ENCODE measurements at regions not wholly inside any gene's neighbourhood (a gene's known extent, or its start where the extent isn't known, plus 50 kb on each side); places are given as distances from the start of the nearest gene placed in this dataset.

- TF ChIP-seq, protein P1, sequence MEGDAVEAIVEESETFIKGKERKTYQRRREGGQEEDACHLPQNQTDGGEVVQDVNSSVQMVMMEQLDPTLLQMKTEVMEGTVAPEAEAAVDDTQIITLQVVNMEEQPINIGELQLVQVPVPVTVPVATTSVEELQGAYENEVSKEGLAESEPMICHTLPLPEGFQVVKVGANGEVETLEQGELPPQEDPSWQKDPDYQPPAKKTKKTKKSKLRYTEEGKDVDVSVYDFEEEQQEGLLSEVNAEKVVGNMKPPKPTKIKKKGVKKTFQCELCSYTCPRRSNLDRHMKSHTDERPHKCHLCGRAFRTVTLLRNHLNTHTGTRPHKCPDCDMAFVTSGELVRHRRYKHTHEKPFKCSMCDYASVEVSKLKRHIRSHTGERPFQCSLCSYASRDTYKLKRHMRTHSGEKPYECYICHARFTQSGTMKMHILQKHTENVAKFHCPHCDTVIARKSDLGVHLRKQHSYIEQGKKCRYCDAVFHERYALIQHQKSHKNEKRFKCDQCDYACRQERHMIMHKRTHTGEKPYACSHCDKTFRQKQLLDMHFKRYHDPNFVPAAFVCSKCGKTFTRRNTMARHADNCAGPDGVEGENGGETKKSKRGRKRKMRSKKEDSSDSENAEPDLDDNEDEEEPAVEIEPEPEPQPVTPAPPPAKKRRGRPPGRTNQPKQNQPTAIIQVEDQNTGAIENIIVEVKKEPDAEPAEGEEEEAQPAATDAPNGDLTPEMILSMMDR (conservative IDR thresholded peaks at IDR 0.05) = no peak
- Histone ChIP-seq H4K8ac (replicated peaks; ENCODE audit: insufficient read length, low read depth, low read length) (no peak overlapping the region), H3K4ac (ENCODE audit: low read depth, low read length) (no peak overlapping the region), H4K20me1 (ENCODE audit: control insufficient read depth, insufficient read depth, insufficient read length) (no peaks in the 10 kb centered on the region), H3K79me1 (ENCODE audit: insufficient read depth, low read depth, low read length, poor library complexity, severe bottlenecking) (no peaks in the 10 kb centered on the region), H3K79me2 (ENCODE audit: insufficient read depth, low read length) (no peaks in the 10 kb centered on the region), H2BK120ac (ENCODE audit: low read depth, low read length, poor library complexity, severe bottlenecking) (no peak overlapping the region), H3K23ac (ENCODE audit: insufficient read length, low read depth, low read length) (no peak overlapping the region), H2BK20ac (ENCODE audit: low read depth, low read length, poor library complexity, severe bottlenecking) (no peak overlapping the region), H3K4me1 (ENCODE audit: insufficient read depth, low read length) (peaks cover 3% of the 10 kb centered on the region; the same call in 1 of the 2 replicates), H3K14ac (ENCODE audit: insufficient read depth, low read length) (no peak overlapping the region), H3K9me3 (ENCODE audit: control insufficient read depth, low read depth, low read length) (no peaks in the 10 kb centered on the region), H2BK12ac (ENCODE audit: insufficient read length, low read depth, low read length) (no peak overlapping the region), H2AFZ (ENCODE audit: low read length) (no peak overlapping the region), H3K27ac (ENCODE audit: insufficient read length, low read depth, low read length) (no peak overlapping the region), H2AK5ac (ENCODE audit: insufficient read length, low read length) (no peak overlapping the region), H3K27me3 (ENCODE audit: insufficient read depth, low read length) (no peaks in the 10 kb centered on the region; the same call in 1 of the 2 replicates), H3K23me2 (ENCODE audit: insufficient read length, low read depth, low read length, poor library complexity, severe bottlenecking) (no peaks in the 10 kb centered on the region), H3K4me2 (ENCODE audit: insufficient read depth, insufficient read length, low read length) (no peak overlapping the region), H4K91ac (ENCODE audit: insufficient read length, low read depth, low read length) (no peak overlapping the region), H3K18ac (ENCODE audit: insufficient read length, low read depth, low read length) (no peak overlapping the region), H3K9ac (ENCODE audit: extremely low read depth, insufficient read length, low read length) (no peak overlapping the region), H2BK5ac (ENCODE audit: insufficient read length, low read length) (no peak overlapping the region), H4K5ac (ENCODE audit: insufficient read length, low read depth, low read length) (no peak overlapping the region), H3T11ph (ENCODE audit: low read length) (no peak overlapping the region), H3K56ac (ENCODE audit: insufficient read length, low read depth, low read length) (no peak overlapping the region), H2BK15ac (ENCODE audit: low read depth, low read length) (no peak overlapping the region)
- Mint-ChIP-seq H3K4me1 (peaks cover 12 to 15% of the 10 kb centered on the region in 2 experiments), H3K36me3 (ENCODE audit: insufficient read depth in 1 of 3, low read depth in 3 of 3) (peaks cover 0 to 2% (median 0%) of the 10 kb centered on the region in 3 experiments; a peak in 3 of 7 replicates), H3K27ac (no peak overlapping the region), H3K9me3 (peaks cover 0 to 2% of the 10 kb centered on the region in 2 experiments; a peak in 3 of 5 replicates), H3K27me3 (ENCODE audit: low read depth) (no peaks in the 10 kb centered on the region), H3K4me3 (no peak overlapping the region)
- DNase-seq = no peak
- no CpG with 5 or more reads among the region's 1 CpG for WGBS (ENCODE audit: extremely low coverage, insufficient read length, low lambda C conversion rate)
These were observed 272.0 kb downstream of the BLID start for GRCh38 chr11:121844016-121844415.
